GM23338 (cell line): ENCODE measurements at regions not wholly inside any gene's neighbourhood (a gene's known extent, or its start where the extent isn't known, plus 50 kb on each side); places are given as distances from the start of the nearest gene placed in this dataset.
A peak's percentile ranks its signal among the peaks of the same experiment; 100 is the strongest.

Experiments used
- ATAC-seq: fragments of 200-7000 bp; cut with Tn5 transposase; 3 replicates; pipeline ENCODE4 v1.9.1; 2020
- DNase-seq: peaks from one replicate; pipeline ENCODE4 v3.0.0-alpha.2; 2015; ENCODE audit warnings: low spot score
- H2AFZ ChIP-seq: fragments of 200-600 bp; sonication (generic); 2 replicates; pipeline ENCODE4 v1.8.0; 2016; ENCODE audit warnings: antibody characterized with exemption, mild to moderate bottlenecking, moderate library complexity
- H3F3A ChIP-seq: fragments of 200-600 bp; sonication (generic); replicated peaks from 2 replicates; pipeline ENCODE4 v1.8.0; 2017; ENCODE audit warnings: antibody characterized with exemption, mixed run types, low read depth
- H3K27ac ChIP-seq: fragments of 200-600 bp; sonication (generic); 2 replicates; pipeline ENCODE4 v1.6.1; 2016; ENCODE audit warnings: low read depth
- H3K27me3 ChIP-seq: fragments of 200-600 bp; sonication (generic); 2 replicates; pipeline ENCODE4 v1.8.0; 2016; ENCODE audit warnings: mild to moderate bottlenecking, mixed run types, moderate library complexity; ENCODE audit not compliant: insufficient read depth
- H3K36me3 ChIP-seq: fragments of 200-600 bp; sonication (generic); 2 replicates; pipeline ENCODE4 v1.8.0; 2016; ENCODE audit warnings: mild to moderate bottlenecking; ENCODE audit not compliant: insufficient read depth
- H3K4me1 ChIP-seq: fragments of 200-600 bp; sonication (generic); 2 replicates; pipeline ENCODE4 v1.8.0; 2016; ENCODE audit warnings: mild to moderate bottlenecking, moderate library complexity; ENCODE audit not compliant: insufficient read depth
- H3K4me2 ChIP-seq: fragments of 200-600 bp; sonication (generic); 2 replicates; pipeline ENCODE4 v1.7.1; 2017; ENCODE audit warnings: mixed run types
- H3K4me3 ChIP-seq: fragments of 200-600 bp; sonication (generic); 2 replicates; pipeline ENCODE4 v1.6.1; 2016; ENCODE audit warnings: mixed run types
- H3K79me2 ChIP-seq: fragments of 200-600 bp; sonication (generic); replicated peaks from 2 replicates; pipeline ENCODE4 v1.8.0; 2017; ENCODE audit warnings: mild to moderate bottlenecking; ENCODE audit not compliant: insufficient read depth
- H3K9me2 ChIP-seq: fragments of 200-600 bp; sonication (generic); 2 replicates; pipeline ENCODE4 v1.8.0; 2017; ENCODE audit not compliant: insufficient read depth
- H4K20me1 ChIP-seq: fragments of 200-600 bp; sonication (generic); replicated peaks from 2 replicates; pipeline ENCODE4 v1.8.0; 2017; ENCODE audit warnings: mild to moderate bottlenecking; ENCODE audit not compliant: insufficient read depth
- H3K27ac Mint-ChIP-seq: 2 replicates; pipeline ENCODE4 v1.8.0; 2020; ENCODE audit warnings: inconsistent platforms, mild to moderate bottlenecking, moderate library complexity, mixed read lengths
- H3K27me3 Mint-ChIP-seq: 3 replicates; pipeline ENCODE4 v1.8.0; 2022; ENCODE audit warnings: low read depth, mild to moderate bottlenecking, moderate library complexity, mixed read lengths, inconsistent platforms; ENCODE audit not compliant: insufficient read depth, poor library complexity
- H3K36me3 Mint-ChIP-seq: 3 replicates; pipeline ENCODE4 v1.8.0; 2021; ENCODE audit warnings: low read depth, mild to moderate bottlenecking, inconsistent platforms, moderate library complexity, mixed read lengths
- H3K4me1 Mint-ChIP-seq: 3 replicates; pipeline ENCODE4 v1.8.0; 2020; ENCODE audit warnings: mild to moderate bottlenecking, inconsistent platforms, mixed read lengths
- H3K4me3 Mint-ChIP-seq: 3 replicates; pipeline ENCODE4 v1.8.0; 2021; ENCODE audit warnings: moderate library complexity, mild to moderate bottlenecking, inconsistent platforms, mixed read lengths
- H3K9me3 Mint-ChIP-seq: 3 replicates; pipeline ENCODE4 v1.8.0; 2020; ENCODE audit warnings: moderate library complexity, mild to moderate bottlenecking, inconsistent platforms, mixed read lengths
- CREB1 ChIP-seq: fragments of 250-450 bp; sonication (Bioruptor Pico); IDR thresholded peaks from 2 replicates; pipeline ENCODE4 v1.5.0; 2020; ENCODE audit warnings: low read depth, mild to moderate bottlenecking, moderate library complexity
- CTCF ChIP-seq, 2 experiments: fragments of 200-600 bp in 1 of 2; sonication (generic) in 1 of 2; conservative IDR thresholded peaks; 2 replicates each; pipeline versions ENCODE4 v1.5.1 to v1.6.1; 2016 to 2017; ENCODE audit warnings: antibody characterized with exemption in 2 of 2, low read depth in 2 of 2, mild to moderate bottlenecking in 2 of 2, moderate library complexity in 1 of 2
- ETS1 ChIP-seq: IDR thresholded peaks from 2 replicates; pipeline ENCODE4 v1.6.1; 2016; ENCODE audit warnings: antibody characterized with exemption
- EZH2 ChIP-seq: fragments of 200-600 bp; sonication (generic); IDR thresholded peaks from one replicate; pipeline ENCODE4 v1.8.0; 2017; ENCODE audit warnings: antibody characterized with exemption, mild to moderate bottlenecking, low read depth; ENCODE audit not compliant: unreplicated experiment
- EZH2phosphoT487 ChIP-seq: fragments of 200-600 bp; sonication (generic); IDR thresholded peaks from one replicate; pipeline ENCODE4 v1.8.1; 2018; ENCODE audit warnings: antibody characterized with exemption; ENCODE audit not compliant: unreplicated experiment
- JUNB ChIP-seq: IDR thresholded peaks from one replicate; pipeline ENCODE4 v1.6.1; 2016; ENCODE audit warnings: antibody characterized with exemption; ENCODE audit not compliant: unreplicated experiment
- NANOG ChIP-seq: IDR thresholded peaks from 2 replicates; pipeline ENCODE4 v1.6.1; 2016; ENCODE audit warnings: antibody characterized with exemption, borderline replicate concordance
- POLR2AphosphoS5 ChIP-seq: IDR thresholded peaks from 2 replicates; pipeline ENCODE4 v1.6.1; 2016; ENCODE audit warnings: antibody characterized with exemption, low read depth
- REST ChIP-seq: IDR thresholded peaks from one replicate; pipeline ENCODE4 v1.6.1; 2018; ENCODE audit warnings: antibody characterized with exemption; ENCODE audit not compliant: unreplicated experiment
- STAT1 ChIP-seq: IDR thresholded peaks from one replicate; pipeline ENCODE4 v1.6.1; 2016; ENCODE audit warnings: antibody characterized with exemption; ENCODE audit not compliant: unreplicated experiment
- ZNF114 ChIP-seq: fragments of 250-450 bp; sonication (Bioruptor Pico); IDR thresholded peaks from 2 replicates; pipeline ENCODE4 v1.5.0; 2020; ENCODE audit warnings: mild to moderate bottlenecking, moderate library complexity
- ZNF331 ChIP-seq: fragments of 250-450 bp; sonication (Bioruptor Pico); IDR thresholded peaks from 2 replicates; pipeline ENCODE4 v1.5.0; 2020; ENCODE audit warnings: low read depth, mild to moderate bottlenecking, moderate library complexity
- ZNF462 ChIP-seq: fragments of 250-450 bp; sonication (Bioruptor Pico); IDR thresholded peaks from 2 replicates; pipeline ENCODE4 v1.5.0; 2020; ENCODE audit warnings: mild to moderate bottlenecking, moderate library complexity

- ATAC-seq (no peak), DNase-seq (no peak)
- H3K27me3 Mint-ChIP-seq, result peaks cover 2% of the 10 kb centered on the region
- H3K4me3 Mint-ChIP-seq, result no peak overlapping the region
- Histone ChIP-seq H3K9me2 (no peaks in the 10 kb centered on the region), H3F3A (no peaks in the 10 kb centered on the region), H3K27ac (no peak overlapping the region), H3K36me3 (no peaks in the 10 kb centered on the region), H2AFZ (peak overlapping the region; percentile 39; the same call in 1 of the 2 replicates), H3K4me3 (no peak overlapping the region), H3K4me2 (no peak overlapping the region), H4K20me1 (no peaks in the 10 kb centered on the region), H3K4me1 (peaks cover 28% of the 10 kb centered on the region), H3K27me3 (no peaks in the 10 kb centered on the region), H3K79me2 (no peaks in the 10 kb centered on the region)
- TF ChIP-seq CTCF (conservative IDR thresholded peaks at IDR 0.05; ENCODE audit: low read depth in 2 of 2), result no peak
- TF ChIP-seq EZH2, result no peak
- TF ChIP-seq ZNF331 (CRISPR knock-in tag), result no peak
- no peak for TF ChIP-seq JUNB
- TF ChIP-seq ETS1, result no peak
- no peak for TF ChIP-seq STAT1
- no peak for TF ChIP-seq ZNF462 (CRISPR knock-in tag)
- no peak for TF ChIP-seq NANOG
- TF ChIP-seq CREB1, result no peak
- no peak for TF ChIP-seq EZH2phosphoT487
- TF ChIP-seq ZNF114 (CRISPR knock-in tag), result no peak
- TF ChIP-seq REST, result no peak
- TF ChIP-seq POLR2AphosphoS5, result no peak
- H3K9me3 Mint-ChIP-seq, result no peaks in the 10 kb centered on the region
- H3K27ac Mint-ChIP-seq, result no peak overlapping the region
- H3K4me1 Mint-ChIP-seq, result peaks cover 26% of the 10 kb centered on the region
- no peaks in the 10 kb centered on the region for H3K36me3 Mint-ChIP-seq
These were observed 282.7 kb upstream of the ADGRL2 start for GRCh38 chr1:81517987-81518386.
